ENCODE measurements at regions not wholly inside any gene's neighbourhood (a gene's known extent, or its start where the extent isn't known, plus 50 kb on each side); places are given as distances from the start of the nearest gene placed in this dataset.

- Histone ChIP-seq H3K27ac (ENCODE audit: extremely low read depth, low read depth, low read length) (no peak overlapping the region), H3K4me2 (ENCODE audit: insufficient read depth, low read length) (no peak overlapping the region), H2AFZ (ENCODE audit: low read depth, low read length) (no peak overlapping the region), H4K20me1 (replicated peaks; ENCODE audit: control insufficient read depth, insufficient read depth, low read length) (no peaks in the 10 kb centered on the region), H3K4me1 (replicated peaks in 1 of 2; ENCODE audit: control insufficient read depth in 2 of 2, insufficient read depth in 2 of 2, low read length in 2 of 2) (no peaks in the 10 kb centered on the region), H3K9me3 (replicated peaks; ENCODE audit: control insufficient read depth, insufficient read depth, low read depth, low read length) (no peaks in the 10 kb centered on the region), H3K4me3 (no peak overlapping the region), H3K79me2 (ENCODE audit: control insufficient read depth, insufficient read depth, low read length) (no peaks in the 10 kb centered on the region), H3K27me3 (ENCODE audit: control insufficient read depth in 2 of 2, insufficient read depth in 2 of 2, low read length in 2 of 2) (no peaks in the 10 kb centered on the region), H3K9ac (ENCODE audit: insufficient read depth in 1 of 2, low read depth in 2 of 2, low read length in 2 of 2) (no peak overlapping the region), H3K9me1 (ENCODE audit: control insufficient read depth, insufficient read depth, low read length) (no peaks in the 10 kb centered on the region), H3K36me3 (ENCODE audit: control insufficient read depth, insufficient read depth, low read length) (no peaks in the 10 kb centered on the region)
- 14% methylated on average over 1 of the region's 2 CpGs for WGBS (ENCODE audit: insufficient coverage, low coverage, missing lambda C conversion rate)
- intact Hi-C loops (cut with micrococcal nuclease): no loop called here
- no TSS peak for BruUV-seq (replicated peaks)
- FAIRE-seq (no peak), DNase-seq (ENCODE audit: extremely low read depth in 1 of 4, low spot score in 3 of 4) (no peak), ATAC-seq (no peak)
- ChIA-PET CTCF (ENCODE audit: low intra/inter-chr PET ratio) (interaction anchor here (0.6 kb wide), 1 partner anchor 183 kb away, joined by 3 read pairs; no protein-coding TSS in a partner anchor), POLR2A (no interaction called here)
- TF ChIP-seq FIP1L1 (IDR thresholded peaks at IDR 0.05; ENCODE audit: low read depth, low read length, poor library complexity, severe bottlenecking): no peak
- TF ChIP-seq E2F8 (IDR thresholded peaks at IDR 0.05; ENCODE audit: low read depth, partially characterized antibody): no peak
- no peak for TF ChIP-seq ETV1 (tag; conservative IDR thresholded peaks at IDR 0.05; ENCODE audit: low read depth)
- no peak for TF ChIP-seq SNIP1 (IDR thresholded peaks at IDR 0.05; ENCODE audit: low read depth)
- TF ChIP-seq ZNF280B (CRISPR knock-in tag; IDR thresholded peaks at IDR 0.05): no peak
- no peak for TF ChIP-seq SMC3 (conservative IDR thresholded peaks at IDR 0.05; ENCODE audit: insufficient read depth, low read depth, low read length)
- TF ChIP-seq ZBTB9 (CRISPR knock-in tag; IDR thresholded peaks at IDR 0.05): no peak
- no peak for TF ChIP-seq HIVEP1 (CRISPR knock-in tag; IDR thresholded peaks at IDR 0.05)
- in situ Hi-C loops (cut with MboI): no loop called here
These were observed 127.8 kb upstream of the FOXA2 start for GRCh38 chr20:22711971-22712755.

Data from K562 (cell line).